GM12872 (cell line): ENCODE measurements at regions not wholly inside any gene's neighbourhood (a gene's known extent, or its start where the extent isn't known, plus 50 kb on each side); places are given as distances from the start of the nearest gene placed in this dataset.

Experiments
- TF ChIP-seq, protein P1 (sequence below): IDR thresholded peaks from 3 replicates; pipeline ENCODE4 v1.5.1; 2011; ENCODE audit warnings: low read depth, mild to moderate bottlenecking, low read length, moderate library complexity; ENCODE audit not compliant: insufficient read depth

DNA sequence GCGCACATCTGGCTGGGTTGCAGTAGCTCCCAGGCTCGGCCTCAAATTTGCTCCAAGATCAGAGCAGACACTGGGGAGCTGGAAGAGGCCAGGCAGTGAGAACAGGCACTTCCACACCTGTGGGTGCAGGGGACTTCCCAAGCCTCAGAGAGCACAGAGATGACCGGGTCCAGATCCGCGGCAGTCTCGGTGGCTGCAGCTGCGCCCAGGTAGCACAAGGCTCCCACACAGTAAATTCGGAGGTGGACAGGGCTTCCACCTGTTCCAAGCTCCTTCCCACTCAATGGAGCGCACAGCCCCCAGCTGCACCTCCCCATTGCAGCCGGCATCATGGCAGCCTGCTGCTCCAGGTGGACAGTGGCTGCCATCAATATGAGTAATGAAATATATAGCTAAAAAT, 1417.4 kb upstream of the SLC10A2 start:
- TF ChIP-seq, protein P1, sequence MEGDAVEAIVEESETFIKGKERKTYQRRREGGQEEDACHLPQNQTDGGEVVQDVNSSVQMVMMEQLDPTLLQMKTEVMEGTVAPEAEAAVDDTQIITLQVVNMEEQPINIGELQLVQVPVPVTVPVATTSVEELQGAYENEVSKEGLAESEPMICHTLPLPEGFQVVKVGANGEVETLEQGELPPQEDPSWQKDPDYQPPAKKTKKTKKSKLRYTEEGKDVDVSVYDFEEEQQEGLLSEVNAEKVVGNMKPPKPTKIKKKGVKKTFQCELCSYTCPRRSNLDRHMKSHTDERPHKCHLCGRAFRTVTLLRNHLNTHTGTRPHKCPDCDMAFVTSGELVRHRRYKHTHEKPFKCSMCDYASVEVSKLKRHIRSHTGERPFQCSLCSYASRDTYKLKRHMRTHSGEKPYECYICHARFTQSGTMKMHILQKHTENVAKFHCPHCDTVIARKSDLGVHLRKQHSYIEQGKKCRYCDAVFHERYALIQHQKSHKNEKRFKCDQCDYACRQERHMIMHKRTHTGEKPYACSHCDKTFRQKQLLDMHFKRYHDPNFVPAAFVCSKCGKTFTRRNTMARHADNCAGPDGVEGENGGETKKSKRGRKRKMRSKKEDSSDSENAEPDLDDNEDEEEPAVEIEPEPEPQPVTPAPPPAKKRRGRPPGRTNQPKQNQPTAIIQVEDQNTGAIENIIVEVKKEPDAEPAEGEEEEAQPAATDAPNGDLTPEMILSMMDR: no peak

DNA sequence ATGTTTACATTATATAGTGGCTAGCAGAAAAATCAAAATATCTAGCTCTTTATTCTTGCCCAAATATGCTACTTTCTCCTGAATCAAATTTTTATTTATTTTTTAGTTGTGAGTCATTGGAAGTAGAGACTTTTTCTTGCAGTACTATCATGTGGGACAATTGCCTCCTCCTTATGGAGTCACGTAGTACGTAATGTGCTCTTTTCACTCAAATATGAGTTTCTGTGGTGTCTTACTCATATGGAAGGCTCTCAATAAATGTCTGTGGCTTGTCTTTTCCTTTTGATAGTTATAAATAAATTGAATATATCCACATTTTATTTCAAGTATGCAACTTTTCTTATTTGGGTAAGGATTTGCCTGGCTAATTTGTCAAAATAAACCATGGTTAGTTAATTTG, 1411.0 kb upstream of the SLC10A2 start:
- TF ChIP-seq, protein P1: no peak

DNA sequence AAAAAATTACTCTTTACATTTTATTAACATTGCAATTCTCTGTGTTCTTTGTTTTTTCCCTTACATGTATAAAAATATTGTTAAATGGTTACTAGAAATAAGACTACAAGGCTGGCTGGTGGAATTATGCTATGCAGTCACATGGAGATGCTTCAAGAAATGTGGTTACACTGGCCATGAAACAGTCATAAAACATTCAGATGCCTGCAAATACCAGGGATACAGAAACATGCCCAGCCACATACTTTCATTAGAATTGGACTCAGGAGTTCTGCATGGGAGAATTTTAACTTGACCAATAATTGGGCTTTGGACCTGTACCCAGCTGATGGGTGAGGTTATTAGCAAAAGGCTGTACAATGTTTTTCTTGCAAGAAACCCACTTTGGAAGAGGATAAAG, 1407.7 kb upstream of the SLC10A2 start:
- TF ChIP-seq, protein P1: no peak

DNA sequence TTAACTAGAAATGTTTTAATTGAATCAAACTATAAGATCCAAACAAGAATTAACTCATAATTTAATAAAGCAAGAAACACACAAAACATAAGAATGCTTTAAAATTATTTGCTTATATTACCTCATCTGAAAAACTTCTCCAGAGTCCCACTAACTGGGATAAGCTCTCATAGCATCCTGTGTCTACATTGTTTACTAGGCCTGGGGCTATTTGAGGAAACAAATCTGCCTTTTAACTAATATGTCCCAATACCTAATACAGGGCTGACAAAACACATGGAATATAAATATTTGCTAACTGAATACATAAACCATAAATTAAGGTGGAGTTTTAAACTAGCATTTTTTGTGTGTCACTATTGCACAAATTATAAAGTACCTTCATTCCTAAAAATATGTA, 1399.8 kb upstream of the SLC10A2 start:
- TF ChIP-seq, protein P1: no peak

DNA sequence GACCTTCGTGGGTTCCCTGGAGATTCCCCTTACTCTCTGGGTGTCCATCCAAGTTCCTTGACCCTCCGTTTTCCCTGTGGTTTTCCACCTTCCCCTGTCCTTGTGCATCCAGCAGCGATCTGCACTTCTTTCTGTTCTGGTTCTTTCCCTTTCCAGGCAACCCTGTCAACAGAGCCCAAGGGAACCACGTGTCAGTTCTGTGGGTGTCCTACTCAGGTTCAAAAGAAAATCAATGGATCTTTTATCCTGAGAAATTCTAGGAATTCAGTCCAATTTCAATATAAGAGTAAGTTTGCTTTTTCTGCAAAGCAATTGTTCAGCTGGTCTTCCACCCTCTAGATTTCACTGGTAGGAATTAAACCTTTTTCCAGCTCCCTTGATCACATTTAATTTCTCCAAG, 1394.8 kb upstream of the SLC10A2 start:
- TF ChIP-seq, protein P1: no peak

DNA sequence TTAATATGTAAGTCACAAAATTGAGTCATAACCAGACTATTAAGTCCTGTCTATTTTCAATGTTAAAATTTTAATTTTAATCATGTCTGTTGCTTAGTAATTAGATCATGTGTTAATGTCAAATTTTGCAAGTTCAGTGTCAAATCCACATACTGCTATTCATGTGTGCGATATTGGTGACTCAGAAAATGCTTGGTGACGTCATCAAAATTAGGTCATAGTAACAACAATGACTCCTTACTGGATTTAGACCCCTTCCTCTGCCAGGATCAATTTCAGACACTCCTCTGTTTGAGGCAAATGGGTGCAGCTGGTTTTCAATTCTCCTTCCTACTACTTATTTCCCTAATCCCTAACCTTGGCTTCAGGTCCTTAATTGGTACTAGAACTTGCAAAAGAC, 1394.3 kb upstream of the SLC10A2 start:
- TF ChIP-seq, protein P1: no peak

DNA sequence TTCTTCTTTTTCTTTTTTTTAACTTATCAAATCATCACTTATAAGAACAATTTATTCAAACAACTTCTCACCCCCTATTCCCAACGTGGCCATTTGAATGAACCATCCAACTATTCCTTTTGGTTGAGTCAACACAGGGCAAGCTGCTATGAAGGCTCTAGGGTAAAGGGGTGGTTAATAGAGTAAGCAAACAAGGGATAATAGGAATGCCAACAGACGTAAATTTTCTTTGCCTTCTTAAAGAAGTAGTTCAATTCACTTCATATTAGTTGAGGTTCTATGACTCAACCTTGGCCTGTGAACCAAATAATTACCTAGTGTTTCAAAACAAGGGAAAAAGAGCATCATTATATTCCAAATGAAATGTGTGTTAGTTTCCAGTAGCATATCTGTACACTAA, 1383.8 kb upstream of the SLC10A2 start:
- TF ChIP-seq, protein P1: no peak

DNA sequence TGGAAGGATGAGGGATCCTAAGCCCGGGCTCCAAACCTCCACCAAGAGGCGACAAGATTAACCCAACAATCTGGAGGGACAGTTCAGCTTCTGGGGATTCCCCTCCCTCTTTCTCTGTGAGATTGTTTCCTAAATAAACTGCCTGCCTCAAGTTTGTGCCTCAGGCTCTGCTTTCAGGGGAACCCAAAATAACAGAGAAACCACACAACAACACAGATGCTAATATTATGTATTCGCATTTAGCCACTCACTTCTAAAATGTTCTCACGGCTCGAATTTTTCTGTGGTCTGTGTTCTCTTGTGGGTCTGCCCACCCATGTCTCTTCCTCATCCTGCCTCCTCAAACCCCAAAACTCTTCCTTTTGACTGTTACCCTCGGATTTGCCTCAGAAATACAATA, 1381.1 kb upstream of the SLC10A2 start:
- TF ChIP-seq, protein P1: no peak
